ENCODE measurements at regions not wholly inside any gene's neighbourhood (a gene's known extent, or its start where the extent isn't known, plus 50 kb on each side); places are given as distances from the start of the nearest gene placed in this dataset.

DNA sequence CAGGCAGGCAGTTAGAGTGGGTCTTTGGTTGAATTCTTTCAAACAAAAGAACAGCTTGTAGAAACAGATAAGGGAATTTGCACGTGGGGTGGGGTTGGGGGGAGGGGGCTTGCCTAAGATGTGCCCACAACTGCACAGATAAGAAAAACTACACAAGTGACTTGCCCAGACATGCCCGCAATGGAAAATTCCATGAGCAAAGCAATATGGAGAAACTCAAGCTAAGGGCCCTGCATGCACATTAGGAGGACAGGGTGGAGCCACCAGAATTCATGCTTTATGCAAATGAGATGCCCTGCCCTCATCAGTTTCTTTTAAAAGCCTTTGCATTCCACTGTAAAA lies 755.6 kb upstream of the MIR17HG start:
- no peak for TF ChIP-seq EZH2phosphoT487 (IDR thresholded peaks at IDR 0.05)
- TF ChIP-seq, protein P1, sequence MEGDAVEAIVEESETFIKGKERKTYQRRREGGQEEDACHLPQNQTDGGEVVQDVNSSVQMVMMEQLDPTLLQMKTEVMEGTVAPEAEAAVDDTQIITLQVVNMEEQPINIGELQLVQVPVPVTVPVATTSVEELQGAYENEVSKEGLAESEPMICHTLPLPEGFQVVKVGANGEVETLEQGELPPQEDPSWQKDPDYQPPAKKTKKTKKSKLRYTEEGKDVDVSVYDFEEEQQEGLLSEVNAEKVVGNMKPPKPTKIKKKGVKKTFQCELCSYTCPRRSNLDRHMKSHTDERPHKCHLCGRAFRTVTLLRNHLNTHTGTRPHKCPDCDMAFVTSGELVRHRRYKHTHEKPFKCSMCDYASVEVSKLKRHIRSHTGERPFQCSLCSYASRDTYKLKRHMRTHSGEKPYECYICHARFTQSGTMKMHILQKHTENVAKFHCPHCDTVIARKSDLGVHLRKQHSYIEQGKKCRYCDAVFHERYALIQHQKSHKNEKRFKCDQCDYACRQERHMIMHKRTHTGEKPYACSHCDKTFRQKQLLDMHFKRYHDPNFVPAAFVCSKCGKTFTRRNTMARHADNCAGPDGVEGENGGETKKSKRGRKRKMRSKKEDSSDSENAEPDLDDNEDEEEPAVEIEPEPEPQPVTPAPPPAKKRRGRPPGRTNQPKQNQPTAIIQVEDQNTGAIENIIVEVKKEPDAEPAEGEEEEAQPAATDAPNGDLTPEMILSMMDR (IDR thresholded peaks at IDR 0.05), result no peak

Data from neural progenitor cell (in vitro differentiated cells).